Fibroblast of mammary gland (primary cell): ENCODE measurements at regions not wholly inside any gene's neighbourhood (a gene's known extent, or its start where the extent isn't known, plus 50 kb on each side); places are given as distances from the start of the nearest gene placed in this dataset.

ENCODE experiments used
- DNase-seq: peaks from one replicate; pipeline ENCODE4 v3.0.0-alpha.2; 2010; ENCODE audit warnings: low read depth
- H3K4me3 ChIP-seq: 2 replicates; pipeline ENCODE4 v1.5.1; 2011; ENCODE audit warnings: low read depth, mild to moderate bottlenecking, low read length, moderate library complexity; ENCODE audit not compliant: control insufficient read depth
- CTCF ChIP-seq: conservative IDR thresholded peaks from 2 replicates; pipeline ENCODE4 v1.5.1; 2011; ENCODE audit warnings: low read depth, low read length, inconsistent platforms; ENCODE audit not compliant: control insufficient read depth, insufficient read depth

DNA sequence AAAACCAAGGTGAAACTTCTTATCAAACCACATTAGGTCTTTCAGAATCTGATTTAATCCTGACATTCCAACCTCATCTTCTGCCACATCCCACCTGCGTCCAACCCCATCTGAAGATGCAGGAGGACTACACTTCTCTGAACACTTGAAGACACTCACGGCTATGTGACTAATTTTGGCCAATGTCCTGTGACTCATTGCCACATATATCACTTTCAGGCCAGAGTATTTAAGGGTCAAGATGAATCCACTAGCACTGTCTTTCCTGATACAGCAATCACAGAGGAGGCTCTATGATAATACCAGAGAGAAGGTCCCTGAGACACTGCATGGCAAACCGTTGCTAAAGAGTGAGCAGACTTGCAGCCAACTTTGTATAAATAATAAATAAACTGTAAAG is 323.4 kb downstream of the NR2F1-AS1 start:
- H3K4me3 ChIP-seq = no peak overlapping the region
- DNase-seq = peak; percentile 78
- TF ChIP-seq CTCF = no peak

GRCh38 chr5:93255796-93256195 is 325.2 kb downstream of the NR2F1-AS1 start:
- no peak for TF ChIP-seq CTCF
- H3K4me3 ChIP-seq = no peak overlapping the region

GRCh38 chr5:93252165-93252564 is 328.9 kb downstream of the NR2F1-AS1 start:
- TF ChIP-seq CTCF = peak; percentile 23
- DNase-seq = peak; percentile 24
- no peak overlapping the region for H3K4me3 ChIP-seq

More at GRCh38 chr5:93255796-93256195, 325.2 kb downstream of the NR2F1-AS1 start:
- DNase-seq = no peak

DNA sequence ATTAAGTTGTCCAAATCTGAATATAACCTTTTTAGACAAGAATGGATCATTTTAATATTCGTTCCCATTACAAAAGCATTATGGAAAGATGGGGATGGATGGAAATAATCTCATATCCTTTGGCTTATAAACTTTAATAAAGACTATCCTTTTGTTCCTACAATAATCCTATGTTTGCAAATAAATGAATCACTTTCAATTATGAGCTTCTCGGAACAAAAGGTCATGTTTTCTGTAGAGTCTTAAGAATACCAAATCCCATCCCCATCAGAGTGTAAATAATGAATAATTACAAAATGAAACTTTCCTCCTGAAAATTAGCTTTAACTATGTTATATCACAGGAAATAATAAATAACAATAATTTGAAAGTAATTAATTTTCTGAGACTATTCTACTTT is 329.7 kb downstream of the NR2F1-AS1 start:
- no peak for DNase-seq
- no peak for TF ChIP-seq CTCF

DNA sequence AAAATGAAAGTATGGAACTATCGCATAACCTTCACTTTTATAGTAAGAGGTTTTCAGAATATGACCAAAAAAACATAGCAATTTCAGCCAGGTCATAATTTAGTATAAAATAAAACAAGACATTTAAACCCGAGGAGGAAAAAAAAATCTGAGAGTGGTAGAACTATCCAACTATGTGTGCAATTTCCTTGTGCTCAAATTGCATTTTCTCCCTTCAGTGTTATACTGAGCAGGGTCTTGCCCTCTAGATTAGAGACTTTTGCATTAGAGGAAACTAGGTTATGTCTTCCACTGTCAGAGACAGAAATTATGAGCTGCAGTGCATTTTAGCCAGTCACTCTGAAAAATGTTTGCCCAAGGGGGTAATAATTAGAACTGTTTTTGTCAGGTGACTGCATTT is 330.6 kb downstream of the NR2F1-AS1 start:
- TF ChIP-seq CTCF = no peak
- H3K4me3 ChIP-seq = no peak overlapping the region
- no peak for DNase-seq

More for the DNA sequence above, 329.7 kb downstream of the NR2F1-AS1 start:
- no peak overlapping the region for H3K4me3 ChIP-seq

DNA sequence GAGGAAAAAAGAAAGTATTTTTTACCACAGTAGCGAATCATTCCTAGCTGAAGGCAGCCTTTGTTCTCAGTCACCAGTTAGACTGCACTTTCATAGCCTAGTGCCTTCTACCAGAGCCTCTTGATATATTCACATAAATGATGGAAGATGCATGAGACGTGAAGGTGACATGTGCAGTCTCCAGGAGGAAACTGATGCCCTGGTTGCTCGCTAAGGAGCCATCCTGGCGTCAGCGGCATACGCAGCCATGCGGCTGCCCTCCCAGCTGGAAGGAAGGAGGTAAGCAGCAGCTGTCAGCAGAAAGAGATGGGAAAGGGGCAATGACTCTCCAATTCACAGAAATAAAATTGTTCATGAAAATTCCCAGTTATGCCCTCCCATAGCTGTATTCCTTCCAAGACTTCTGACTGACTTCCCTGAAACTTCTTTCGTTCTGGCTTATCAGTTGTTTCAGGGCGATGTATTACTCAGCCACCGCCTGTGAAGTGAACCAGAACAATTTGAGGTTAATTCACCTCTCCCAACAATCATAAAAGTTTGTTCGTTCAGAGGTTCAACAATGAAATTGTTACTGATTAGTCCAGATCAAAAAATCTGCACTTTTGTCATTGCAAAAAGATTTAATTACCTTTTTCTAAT is 331.2 kb downstream of the NR2F1-AS1 start:
- peak; percentile 22 for DNase-seq
- no peak for TF ChIP-seq CTCF
- H3K4me3 ChIP-seq = peak overlapping the region; percentile 34

DNA sequence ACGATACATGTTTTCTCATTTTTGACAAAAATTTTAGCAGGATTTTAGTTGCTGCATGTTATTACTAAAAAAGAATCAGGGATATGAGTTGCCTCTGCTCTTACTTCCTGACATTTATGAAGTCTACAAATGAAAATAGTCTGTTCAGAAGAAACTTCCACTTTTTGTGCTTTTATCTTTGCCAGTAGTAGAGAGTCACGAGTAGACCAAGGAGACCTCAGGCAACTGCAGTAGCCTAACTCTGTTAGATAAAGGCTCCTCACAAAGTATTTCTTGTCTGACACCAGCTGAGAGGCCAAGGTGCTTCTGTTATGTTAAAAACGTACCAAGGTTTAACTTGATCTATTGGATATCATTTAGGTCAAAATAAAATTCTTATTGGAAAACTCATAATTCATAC is 333.9 kb downstream of the NR2F1-AS1 start:
- DNase-seq = no peak

More for the DNA sequence above, 333.9 kb downstream of the NR2F1-AS1 start:
- no peak overlapping the region for H3K4me3 ChIP-seq
- no peak for TF ChIP-seq CTCF
